Panc1 (cell line): ENCODE measurements at regions not wholly inside any gene's neighbourhood (a gene's known extent, or its start where the extent isn't known, plus 50 kb on each side); places are given as distances from the start of the nearest gene placed in this dataset.

Source experiments
- ATAC-seq: fragments of 200-7000 bp; cut with Tn5 transposase; 2 replicates; pipeline ENCODE4 v1.9.1; 2020; ENCODE audit warnings: mild to moderate bottlenecking, moderate library complexity
- BruUV-seq: library from RNA; stranded (reverse); fragments of 400-500 nt; replicated peaks from 2 replicates; lab custom pipeline; 2021; lab: Mats Ljungman, UMichigan
- CTCF ChIA-PET: fragments of 300-600 bp; sonication (Branson Sonifier 250); formaldehyde crosslinking; loops from one replicate; lab custom pipeline; 2022; ENCODE audit warnings: antibody characterized with exemption; lab: Charles Lee
- POLR2A ChIA-PET: fragments of 300-600 bp; sonication (Branson Sonifier 250); formaldehyde crosslinking; loops from one replicate; lab custom pipeline; 2022; ENCODE audit warnings: antibody characterized with exemption; lab: Charles Lee
- DNase-seq: peaks from one replicate; pipeline ENCODE4 v3.0.0-alpha.2; 2010; ENCODE audit warnings: low read depth, low spot score
- H3K27ac ChIP-seq: 2 replicates; pipeline ENCODE4 v1.5.1; 2011; ENCODE audit warnings: mild to moderate bottlenecking, low read length, inconsistent platforms
- H3K27me3 ChIP-seq: fragments of 200-500 bp; sonication (Bioruptor generic); 2 replicates; pipeline ENCODE4 v1.6.0; 2014; ENCODE audit warnings: low read length, inconsistent platforms; ENCODE audit not compliant: control insufficient read depth, insufficient read depth
- H3K36me3 ChIP-seq: fragments of 200-500 bp; sonication (Bioruptor generic); 2 replicates; pipeline ENCODE4 v1.5.1; 2014; ENCODE audit warnings: inconsistent platforms, mild to moderate bottlenecking, low read length, moderate library complexity; ENCODE audit not compliant: control insufficient read depth, insufficient read depth
- H3K4me1 ChIP-seq: 2 replicates; pipeline ENCODE4 v1.5.1; 2011; ENCODE audit warnings: inconsistent platforms, mild to moderate bottlenecking, low read length, moderate library complexity; ENCODE audit not compliant: control insufficient read depth, insufficient read depth
- H3K4me3 ChIP-seq, 2 experiments: 2 replicates each; pipeline ENCODE4 v1.5.1; 2011 to 2012; ENCODE audit warnings: low read depth in 2 of 2, low read length in 2 of 2, mild to moderate bottlenecking in 2 of 2, inconsistent platforms in 1 of 2, moderate library complexity in 1 of 2
- H3K9me3 ChIP-seq: fragments of 200-500 bp; sonication (Bioruptor generic); 2 replicates; pipeline ENCODE4 v1.5.1; 2014; ENCODE audit warnings: low read depth, mild to moderate bottlenecking, inconsistent platforms, low read length, moderate library complexity; ENCODE audit not compliant: control insufficient read depth, insufficient read depth
- POLR2AphosphoS5 ChIP-seq: IDR thresholded peaks from 2 replicates; pipeline ENCODE4 v1.6.1; 2012; ENCODE audit warnings: mild to moderate bottlenecking, low read depth, low read length, moderate library complexity
- SIN3A ChIP-seq: IDR thresholded peaks from 2 replicates; pipeline ENCODE4 v1.6.1; 2012; ENCODE audit warnings: low read depth, mild to moderate bottlenecking, low read length, moderate library complexity, borderline replicate concordance; ENCODE audit not compliant: insufficient read depth
- TCF7L2 ChIP-seq: IDR thresholded peaks from 2 replicates; pipeline ENCODE4 v1.6.1; 2011; ENCODE audit warnings: mild to moderate bottlenecking, low read depth, low read length, inconsistent platforms
- in situ Hi-C: cut with HindIII; loops from 2 replicates; pipeline ENCODE4 v1.10.0; 2016; ENCODE audit warnings: low sequenced_read_pairs, low pct_unique_long_range_greater_than_20kb
- intact Hi-C: fragments of 100-400 bp; cut with micrococcal nuclease; formaldehyde crosslinking; loops from one replicate; pipeline ENCODE4 v1.10.0; 2022; ENCODE audit not compliant: unreplicated experiment
- TF ChIP-seq, protein P1 (sequence below): fragments of 450-650 bp; IDR thresholded peaks from 2 replicates; pipeline ENCODE4 v1.5.1; 2017; ENCODE audit warnings: mild to moderate bottlenecking
- TF ChIP-seq, protein P2 (sequence below), 2 experiments: IDR thresholded peaks; 2 replicates each; pipeline ENCODE4 v1.6.1; 2011 to 2012; ENCODE audit warnings: low read depth in 2 of 2, control low read depth in 1 of 2, low read length in 1 of 2, mild to moderate bottlenecking in 1 of 2, moderate library complexity in 1 of 2; ENCODE audit not compliant: insufficient read depth in 1 of 2

DNA sequence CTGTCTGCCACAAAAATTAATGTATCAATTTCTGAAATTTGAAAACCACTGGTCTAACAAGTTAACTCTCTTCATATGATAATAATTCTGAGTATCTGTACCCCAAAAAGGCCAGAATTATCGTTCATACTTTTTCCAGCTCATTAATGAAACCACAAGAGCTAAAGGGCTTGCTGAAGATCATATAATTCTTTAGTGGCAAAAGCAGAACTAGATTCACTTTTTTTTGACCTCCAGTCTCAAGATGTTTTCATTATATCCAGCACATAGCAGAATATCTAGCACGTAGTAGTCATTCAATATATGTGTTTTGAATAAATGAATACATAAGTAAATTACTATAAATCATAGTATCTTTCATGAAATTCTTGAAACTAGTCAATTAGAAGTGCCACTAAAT, 246.7 kb upstream of the KCNH8 start:
- Histone ChIP-seq H3K36me3 (no peaks in the 10 kb centered on the region), H3K4me3 (no peak overlapping the region), H3K27me3 (no peaks in the 10 kb centered on the region), H3K9me3 (no peaks in the 10 kb centered on the region), H3K4me1 (no peaks in the 10 kb centered on the region), H3K27ac (no peak overlapping the region)
- CTCF ChIA-PET, result no interaction called here
- POLR2A ChIA-PET, result no interaction called here
- TF ChIP-seq, protein P1, sequence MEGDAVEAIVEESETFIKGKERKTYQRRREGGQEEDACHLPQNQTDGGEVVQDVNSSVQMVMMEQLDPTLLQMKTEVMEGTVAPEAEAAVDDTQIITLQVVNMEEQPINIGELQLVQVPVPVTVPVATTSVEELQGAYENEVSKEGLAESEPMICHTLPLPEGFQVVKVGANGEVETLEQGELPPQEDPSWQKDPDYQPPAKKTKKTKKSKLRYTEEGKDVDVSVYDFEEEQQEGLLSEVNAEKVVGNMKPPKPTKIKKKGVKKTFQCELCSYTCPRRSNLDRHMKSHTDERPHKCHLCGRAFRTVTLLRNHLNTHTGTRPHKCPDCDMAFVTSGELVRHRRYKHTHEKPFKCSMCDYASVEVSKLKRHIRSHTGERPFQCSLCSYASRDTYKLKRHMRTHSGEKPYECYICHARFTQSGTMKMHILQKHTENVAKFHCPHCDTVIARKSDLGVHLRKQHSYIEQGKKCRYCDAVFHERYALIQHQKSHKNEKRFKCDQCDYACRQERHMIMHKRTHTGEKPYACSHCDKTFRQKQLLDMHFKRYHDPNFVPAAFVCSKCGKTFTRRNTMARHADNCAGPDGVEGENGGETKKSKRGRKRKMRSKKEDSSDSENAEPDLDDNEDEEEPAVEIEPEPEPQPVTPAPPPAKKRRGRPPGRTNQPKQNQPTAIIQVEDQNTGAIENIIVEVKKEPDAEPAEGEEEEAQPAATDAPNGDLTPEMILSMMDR, result no peak
- no peak for TF ChIP-seq TCF7L2
- TF ChIP-seq SIN3A, result no peak
- no TSS peak for BruUV-seq
- intact Hi-C loops (no loop called here), in situ Hi-C loops (no loop called here)
- ATAC-seq, result no peak
- DNase-seq, result no peak

DNA sequence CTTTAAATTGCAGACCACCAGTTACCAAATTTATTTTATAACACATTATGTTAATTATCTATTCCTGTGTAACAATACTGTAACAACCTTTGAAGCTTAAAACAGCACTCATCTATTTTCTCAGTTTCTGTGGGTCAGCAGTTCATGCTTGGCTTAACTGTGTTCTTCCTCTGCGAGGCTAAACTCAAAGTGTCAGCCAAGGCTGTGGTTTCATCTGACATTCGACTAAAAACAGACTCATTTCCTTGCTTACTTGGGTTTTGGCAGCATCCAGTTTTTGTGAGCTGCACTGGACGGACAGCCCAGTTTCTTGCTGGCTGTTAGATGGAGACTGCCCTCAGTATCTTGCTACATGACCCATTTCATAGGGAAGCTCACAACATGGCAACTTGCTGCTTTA, 247.3 kb upstream of the KCNH8 start:
- CTCF ChIA-PET, result no interaction called here

More for the DNA sequence above, 247.3 kb upstream of the KCNH8 start:
- POLR2A ChIA-PET, result no interaction called here
- H3K36me3 ChIP-seq, result no peaks in the 10 kb centered on the region
- DNase-seq (no peak), ATAC-seq (no peak)
- TF ChIP-seq, protein P1, result no peak
- TF ChIP-seq POLR2AphosphoS5 (no peak), TCF7L2 (no peak), SIN3A (no peak)
- TF ChIP-seq, protein P2, sequence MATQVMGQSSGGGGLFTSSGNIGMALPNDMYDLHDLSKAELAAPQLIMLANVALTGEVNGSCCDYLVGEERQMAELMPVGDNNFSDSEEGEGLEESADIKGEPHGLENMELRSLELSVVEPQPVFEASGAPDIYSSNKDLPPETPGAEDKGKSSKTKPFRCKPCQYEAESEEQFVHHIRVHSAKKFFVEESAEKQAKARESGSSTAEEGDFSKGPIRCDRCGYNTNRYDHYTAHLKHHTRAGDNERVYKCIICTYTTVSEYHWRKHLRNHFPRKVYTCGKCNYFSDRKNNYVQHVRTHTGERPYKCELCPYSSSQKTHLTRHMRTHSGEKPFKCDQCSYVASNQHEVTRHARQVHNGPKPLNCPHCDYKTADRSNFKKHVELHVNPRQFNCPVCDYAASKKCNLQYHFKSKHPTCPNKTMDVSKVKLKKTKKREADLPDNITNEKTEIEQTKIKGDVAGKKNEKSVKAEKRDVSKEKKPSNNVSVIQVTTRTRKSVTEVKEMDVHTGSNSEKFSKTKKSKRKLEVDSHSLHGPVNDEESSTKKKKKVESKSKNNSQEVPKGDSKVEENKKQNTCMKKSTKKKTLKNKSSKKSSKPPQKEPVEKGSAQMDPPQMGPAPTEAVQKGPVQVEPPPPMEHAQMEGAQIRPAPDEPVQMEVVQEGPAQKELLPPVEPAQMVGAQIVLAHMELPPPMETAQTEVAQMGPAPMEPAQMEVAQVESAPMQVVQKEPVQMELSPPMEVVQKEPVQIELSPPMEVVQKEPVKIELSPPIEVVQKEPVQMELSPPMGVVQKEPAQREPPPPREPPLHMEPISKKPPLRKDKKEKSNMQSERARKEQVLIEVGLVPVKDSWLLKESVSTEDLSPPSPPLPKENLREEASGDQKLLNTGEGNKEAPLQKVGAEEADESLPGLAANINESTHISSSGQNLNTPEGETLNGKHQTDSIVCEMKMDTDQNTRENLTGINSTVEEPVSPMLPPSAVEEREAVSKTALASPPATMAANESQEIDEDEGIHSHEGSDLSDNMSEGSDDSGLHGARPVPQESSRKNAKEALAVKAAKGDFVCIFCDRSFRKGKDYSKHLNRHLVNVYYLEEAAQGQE (IDR thresholded peaks at IDR 0.05; ENCODE audit: insufficient read depth in 1 of 2, low read depth in 2 of 2, low read length in 1 of 2), result no peak
- no TSS peak for BruUV-seq
- no peaks in the 10 kb centered on the region for H3K9me3 ChIP-seq
- H3K27ac ChIP-seq, result no peak overlapping the region
- in situ Hi-C loops (no loop called here), intact Hi-C loops (no loop called here)
- no peak overlapping the region for H3K4me3 ChIP-seq
- H3K27me3 ChIP-seq, result no peaks in the 10 kb centered on the region
- no peaks in the 10 kb centered on the region for H3K4me1 ChIP-seq
